ENCODE measurements at regions not wholly inside any gene's neighbourhood (a gene's known extent, or its start where the extent isn't known, plus 50 kb on each side); places are given as distances from the start of the nearest gene placed in this dataset.
A peak's percentile ranks its signal among the peaks of the same experiment; 100 is the strongest.

DNA sequence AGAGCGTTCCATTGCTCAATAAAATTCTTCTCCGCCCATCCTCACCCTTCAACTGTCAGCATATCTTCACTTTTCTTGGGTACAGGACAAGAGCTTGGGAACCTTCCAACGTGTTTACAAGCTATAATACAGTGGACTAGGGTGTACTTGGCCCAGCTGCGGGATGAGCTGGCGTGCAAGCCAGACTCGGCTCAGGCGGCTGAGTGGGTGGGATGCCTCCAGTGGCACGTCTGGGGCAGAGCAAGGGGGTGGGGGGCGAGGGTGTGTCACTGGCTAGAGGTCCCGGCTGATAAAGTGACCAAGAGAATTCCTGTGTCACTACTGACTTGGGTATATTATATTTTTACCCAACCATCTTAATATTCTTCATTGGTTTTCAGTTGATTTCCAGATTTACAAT lies 179.7 kb downstream of the EVA1A start:
- no peak for DNase-seq

DNA sequence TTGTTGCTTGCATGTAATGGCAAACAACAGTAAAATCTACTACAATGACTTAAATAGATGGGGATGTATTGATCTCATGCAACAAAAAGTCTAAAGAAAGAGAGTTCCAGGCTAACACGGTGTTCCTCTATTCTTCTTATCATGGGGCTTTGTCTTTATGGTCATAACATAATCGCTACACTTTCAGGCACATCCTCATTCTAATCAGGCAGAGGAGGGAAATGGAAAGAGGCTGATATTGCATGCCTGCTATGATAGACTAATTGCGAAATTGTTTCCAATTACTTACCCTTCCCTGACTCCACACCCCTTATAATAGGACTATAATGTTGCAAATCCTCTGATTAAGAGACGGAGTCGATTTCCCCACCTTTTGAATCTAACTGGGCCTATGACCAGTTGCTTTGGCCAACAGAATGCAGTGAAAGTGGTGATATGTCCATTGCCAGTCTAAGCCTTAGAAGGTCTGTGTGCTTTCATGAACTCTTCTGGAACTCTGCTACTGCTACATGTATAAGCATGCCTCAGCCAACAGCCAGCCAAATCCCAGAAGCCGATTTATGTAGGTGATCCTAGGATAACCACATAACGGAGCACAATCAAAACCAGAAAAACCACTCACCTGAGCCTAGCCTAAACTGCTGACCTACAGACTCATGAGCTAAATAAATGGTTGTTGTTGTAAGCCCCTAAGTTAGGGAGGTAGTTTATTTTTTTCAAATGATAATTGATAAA lies 180.3 kb upstream of the TACR1 start:
- DNase-seq, result no peak

- DNase-seq, result peak; percentile 13
Observed at GRCh38 chr2:75375646-75376582, 176.6 kb upstream of the TACR1 start.

- DNase-seq, result peak; percentile 23
Observed at GRCh38 chr2:75374414-75374957, 175.2 kb upstream of the TACR1 start.

DNA sequence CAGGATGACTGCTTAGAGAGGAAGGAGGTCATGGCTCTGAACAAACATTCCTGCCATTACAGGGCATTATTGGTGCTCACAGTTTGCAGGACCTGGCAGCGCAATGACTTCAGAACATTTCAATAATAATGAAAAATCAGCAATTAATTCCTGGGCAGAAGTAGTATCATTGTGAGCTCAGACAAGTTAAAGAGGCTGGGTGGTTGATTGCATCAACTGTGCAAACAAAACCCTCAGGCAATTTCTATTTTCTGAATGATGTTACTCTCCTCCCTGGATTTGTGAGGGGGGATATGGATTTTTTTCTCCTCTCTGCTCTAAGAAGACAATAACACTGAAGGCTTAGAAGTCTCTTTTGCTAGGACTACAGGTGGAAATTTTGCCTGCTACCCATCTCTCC lies 168.1 kb upstream of the TACR1 start:
- DNase-seq, result no peak

- DNase-seq, result no peak
Observed at GRCh38 chr2:75361486-75361885, 162.2 kb upstream of the TACR1 start.

DNA sequence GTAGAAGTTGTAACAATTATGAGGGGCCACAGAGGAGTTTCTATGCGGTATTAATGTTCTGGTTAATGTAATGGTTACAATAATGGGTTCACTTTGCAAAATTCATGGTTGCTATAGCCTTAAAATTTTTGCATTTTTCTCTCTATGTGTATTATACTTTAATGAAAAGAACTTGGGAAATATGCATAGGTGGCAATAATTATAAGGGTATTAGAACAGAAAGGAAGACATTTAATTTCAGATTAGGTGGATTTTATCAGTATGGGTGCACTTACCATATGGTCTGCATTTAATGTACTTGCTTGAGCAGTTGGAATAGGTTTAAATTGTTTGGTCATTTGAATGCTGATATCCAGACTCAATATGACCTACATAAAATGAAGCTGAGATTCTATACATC lies 161.6 kb upstream of the TACR1 start:
- no peak for DNase-seq

GRCh38 chr2:75356865-75357264 lies 157.5 kb upstream of the TACR1 start:
- no peak for DNase-seq

GRCh38 chr2:75353131-75353530 lies 153.8 kb upstream of the TACR1 start:
- DNase-seq, result no peak

- DNase-seq, result no peak
Observed at GRCh38 chr2:75348307-75348706, 149.0 kb upstream of the TACR1 start.

- DNase-seq, result no peak
Observed at GRCh38 chr2:75344146-75344545, 144.8 kb upstream of the TACR1 start.

DNA sequence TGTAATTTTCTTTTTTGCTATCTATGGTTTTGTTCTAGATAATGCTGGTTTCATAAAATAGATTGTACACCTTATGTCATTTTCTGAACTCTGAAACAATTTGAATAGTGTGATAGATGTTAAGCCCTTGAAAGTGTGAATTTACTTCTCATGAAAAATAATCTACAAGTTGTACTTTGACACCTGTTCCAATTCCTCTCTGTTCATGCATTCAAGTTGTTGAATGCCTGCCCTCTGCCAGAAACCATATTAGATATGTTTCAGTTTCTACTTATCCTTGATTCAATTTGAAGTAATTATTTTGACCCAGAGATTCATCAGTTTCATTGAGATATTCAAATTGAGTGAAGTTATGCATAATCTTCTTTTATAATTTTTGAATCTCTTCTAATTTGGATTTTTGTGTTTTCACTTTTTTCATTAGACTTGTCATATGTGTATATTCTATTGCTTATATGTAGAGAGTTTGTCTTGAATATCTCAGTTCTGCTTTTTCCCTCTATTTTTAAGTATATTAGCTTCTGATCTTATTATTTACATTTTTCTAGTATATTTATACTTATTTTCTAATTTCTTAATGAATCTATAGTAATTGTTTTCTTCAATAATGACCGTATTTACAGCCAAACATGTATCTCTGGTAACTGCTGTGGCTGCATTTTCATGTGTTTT lies 143.3 kb upstream of the TACR1 start:
- DNase-seq, result no peak

GRCh38 chr2:75340560-75340959 lies 141.2 kb upstream of the TACR1 start:
- peak; percentile 82 for DNase-seq

- DNase-seq, result no peak
Observed at GRCh38 chr2:75338461-75338860, 139.1 kb upstream of the TACR1 start.

DNA sequence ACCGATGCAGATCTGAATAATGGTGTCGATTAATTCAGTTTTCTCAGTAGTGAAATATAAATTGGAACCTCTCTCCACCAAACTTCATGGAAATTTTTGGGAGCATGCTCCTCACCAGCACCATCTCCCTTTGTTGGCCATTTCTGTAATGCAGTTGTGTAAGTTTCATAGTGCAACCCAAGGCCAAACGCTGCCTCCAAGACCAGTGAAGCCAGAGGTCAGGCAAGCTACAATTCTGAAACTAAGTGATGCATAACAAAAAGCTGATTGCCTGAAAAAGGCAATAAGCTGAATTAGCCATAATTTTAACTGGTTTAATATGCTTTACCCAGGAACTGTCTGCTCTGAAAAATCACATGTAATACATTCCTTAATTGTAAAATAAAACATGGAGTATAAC lies 138.3 kb upstream of the TACR1 start:
- DNase-seq, result no peak

- no peak for DNase-seq
Observed at GRCh38 chr2:75337016-75337415, 137.7 kb upstream of the TACR1 start.

DNA sequence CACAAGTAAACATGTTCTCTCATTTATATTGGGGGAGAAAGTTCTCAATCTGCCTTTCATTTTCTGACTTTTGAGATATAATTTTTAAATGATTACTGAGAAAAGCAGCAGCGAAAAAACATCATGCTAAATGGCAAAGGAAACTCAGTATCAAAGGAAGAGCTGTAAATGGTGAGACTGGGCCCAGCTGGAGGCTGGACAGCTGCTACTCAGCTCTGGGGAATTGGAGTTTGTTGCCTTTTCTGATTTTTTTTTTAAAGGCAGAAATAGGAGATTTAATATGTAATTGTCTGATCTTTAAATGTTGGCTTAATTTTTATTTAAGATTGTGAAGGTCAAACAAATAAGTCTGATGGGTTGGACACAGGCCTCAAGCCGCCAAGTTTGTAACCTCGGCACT lies 137.1 kb upstream of the TACR1 start:
- DNase-seq, result no peak

DNA sequence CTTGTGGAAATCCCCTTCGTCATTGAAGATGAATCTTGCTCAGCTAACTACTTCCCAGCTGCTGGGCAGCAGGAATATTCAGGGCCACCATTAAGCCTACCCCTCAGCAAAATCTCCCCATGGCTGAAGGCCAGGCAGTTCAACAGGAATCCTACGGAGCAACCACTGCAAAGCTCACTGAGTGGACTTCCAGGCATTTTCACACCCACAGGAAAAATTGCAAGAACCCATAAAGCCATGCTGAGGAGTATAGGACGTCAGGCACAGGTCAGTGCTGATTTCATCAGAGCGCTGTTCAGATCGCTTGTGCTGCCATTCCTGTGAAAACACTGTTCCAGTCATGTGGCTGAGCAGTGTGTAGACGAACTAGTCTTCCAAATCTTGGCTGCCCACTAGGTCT lies 134.8 kb upstream of the TACR1 start:
- DNase-seq, result no peak

DNA sequence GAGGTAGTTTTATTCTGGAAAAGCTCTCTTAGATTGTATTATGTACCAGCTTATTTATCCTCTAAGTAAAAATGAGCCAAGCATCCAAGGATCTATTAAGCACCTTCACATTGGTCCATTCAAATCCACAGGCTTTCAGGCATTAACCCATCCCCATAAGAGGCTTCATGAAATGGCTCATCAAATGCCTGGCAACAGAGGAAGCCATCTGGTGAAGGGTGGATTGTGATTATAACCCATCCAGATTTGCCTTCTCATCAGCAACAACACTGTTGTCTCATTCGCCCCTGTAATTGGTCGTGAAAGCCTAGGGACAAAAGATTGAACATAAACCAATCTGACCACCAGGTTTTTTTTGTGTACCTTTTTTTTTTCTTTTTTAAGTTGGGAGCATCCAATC lies 134.3 kb upstream of the TACR1 start:
- no peak for DNase-seq

- DNase-seq, result no peak
Observed at GRCh38 chr2:75328156-75328555, 128.8 kb upstream of the TACR1 start.

- DNase-seq, result no peak
Observed at GRCh38 chr2:75327334-75327733, 128.0 kb upstream of the TACR1 start.

DNA sequence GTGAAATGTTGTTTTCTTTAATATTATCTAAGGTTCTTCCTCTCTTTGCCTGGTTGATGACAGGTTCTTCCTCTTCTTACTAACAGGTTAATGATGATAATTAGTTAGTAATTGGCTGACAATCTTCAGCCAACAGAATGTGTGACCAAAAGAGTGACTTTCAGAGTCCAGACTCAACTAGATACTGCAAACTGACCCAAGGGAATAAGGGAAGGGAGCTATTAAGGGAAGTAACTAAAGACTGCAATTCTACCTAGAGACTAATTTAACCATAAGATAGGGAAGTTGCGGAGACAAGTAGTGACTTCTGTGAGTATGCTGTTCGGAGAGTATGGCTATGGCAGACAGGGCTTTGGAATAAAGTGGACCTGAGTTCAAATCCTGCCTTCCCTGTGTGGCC lies 127.3 kb upstream of the TACR1 start:
- no peak for DNase-seq

DNA sequence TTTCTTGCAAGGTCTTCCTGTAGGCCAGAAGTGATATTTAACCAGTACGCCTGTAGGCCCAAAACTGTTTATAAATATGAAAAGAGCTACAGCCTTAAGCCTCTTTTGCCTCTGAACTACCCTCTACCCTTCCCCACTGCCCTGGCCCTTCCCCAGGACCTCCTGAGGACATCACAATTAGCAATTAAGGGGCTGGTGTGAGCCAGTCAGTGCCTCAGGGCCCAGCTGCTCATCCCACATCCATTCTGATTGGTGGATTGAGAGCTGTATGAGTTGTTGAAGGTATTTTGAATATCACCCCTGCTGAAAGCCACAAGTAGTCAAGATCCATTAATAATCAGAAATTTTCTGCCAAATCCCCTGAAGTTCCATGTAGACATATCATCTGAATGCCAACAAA lies 126.3 kb upstream of the TACR1 start:
- DNase-seq, result no peak

Data from fibroblast of skin of scalp (primary cell).